ENCODE measurements at regions not wholly inside any gene's neighbourhood (a gene's known extent, or its start where the extent isn't known, plus 50 kb on each side); places are given as distances from the start of the nearest gene placed in this dataset.

GRCh38 chr2:120480903-120481445 is 135.0 kb downstream of the INHBB start:
- no peak for DNase-seq

GRCh38 chr2:120481446-120482194 is 135.7 kb downstream of the INHBB start:
- DNase-seq = no peak

- no peak for DNase-seq
Measured at GRCh38 chr2:120482334-120482733, 136.4 kb downstream of the INHBB start.

- DNase-seq = no peak
Measured at GRCh38 chr2:120483355-120483754, 137.4 kb downstream of the INHBB start.

- DNase-seq = no peak
Measured at GRCh38 chr2:120485096-120485495, 139.2 kb downstream of the INHBB start.

- DNase-seq = no peak
Measured at GRCh38 chr2:120486441-120486840, 140.5 kb downstream of the INHBB start.

GRCh38 chr2:120486946-120487345 is 141.0 kb downstream of the INHBB start:
- no peak for DNase-seq

- DNase-seq = no peak
Measured at GRCh38 chr2:120488531-120488930, 142.6 kb downstream of the INHBB start.

- no peak for DNase-seq
Measured at GRCh38 chr2:120489023-120489422, 143.1 kb downstream of the INHBB start.

GRCh38 chr2:120490091-120490798 is 144.3 kb downstream of the INHBB start:
- no peak for DNase-seq

- no peak for DNase-seq
Measured at GRCh38 chr2:120491111-120491625, 145.2 kb downstream of the INHBB start.

GRCh38 chr2:120493231-120493630 is 147.3 kb downstream of the INHBB start:
- DNase-seq = no peak

GRCh38 chr2:120494446-120494845 is 148.5 kb downstream of the INHBB start:
- no peak for DNase-seq

GRCh38 chr2:120495586-120495985 is 149.7 kb downstream of the INHBB start:
- no peak for DNase-seq

- no peak for DNase-seq
Measured at GRCh38 chr2:120496235-120496634, 150.3 kb downstream of the INHBB start.

- DNase-seq = no peak
Measured at GRCh38 chr2:120496759-120497158, 150.8 kb downstream of the INHBB start.

- DNase-seq = no peak
Measured at GRCh38 chr2:120497261-120497977, 151.5 kb downstream of the INHBB start.

GRCh38 chr2:120498121-120498520 is 152.2 kb downstream of the INHBB start:
- DNase-seq = no peak

GRCh38 chr2:120498576-120499394 is 152.8 kb downstream of the INHBB start:
- no peak for DNase-seq

GRCh38 chr2:120499784-120500495 is 154.0 kb downstream of the INHBB start:
- DNase-seq = no peak

- DNase-seq = no peak
Measured at GRCh38 chr2:120501591-120501990, 155.7 kb downstream of the INHBB start.

GRCh38 chr2:120502357-120502756 is 156.4 kb downstream of the INHBB start:
- DNase-seq = no peak
